HEK293 (cell line): ENCODE measurements at regions not wholly inside any gene's neighbourhood (a gene's known extent, or its start where the extent isn't known, plus 50 kb on each side); places are given as distances from the start of the nearest gene placed in this dataset.

ENCODE experiments used
- CTCF ChIA-PET: fragments of 350-600 bp; formaldehyde crosslinking; extraction: SDS; loops from one replicate; lab custom pipeline; 2021; ENCODE audit warnings: antibody characterized with exemption; lab: Yijun Ruan, JAX
- POLR2A ChIA-PET: fragments of 300-600 bp; formaldehyde crosslinking; extraction: SDS; loops from one replicate; lab custom pipeline; 2020; ENCODE audit warnings: antibody characterized with exemption, inconsistent platforms; lab: Yijun Ruan, JAX
- H3K27ac ChIP-seq: fragments of 200-500 bp; sonication (Bioruptor generic); 2 replicates; pipeline ENCODE4 v1.5.1; 2014; ENCODE audit warnings: low read depth, low read length, control low read depth, inconsistent platforms; ENCODE audit errors: extremely low read depth
- H3K36me3 ChIP-seq, 2 experiments: fragments of 200-500 bp in 1 of 2; sonication (Bioruptor generic) in 1 of 2; 1 replicate in 1 of 2; 2 replicates in 1 of 2; pipeline ENCODE4 v1.5.1; 2014 to 2017; ENCODE audit warnings: inconsistent platforms in 2 of 2, low read length in 2 of 2; ENCODE audit not compliant: control insufficient read depth in 2 of 2, insufficient read depth in 1 of 2
- H3K4me1 ChIP-seq: fragments of 200-500 bp; sonication (Bioruptor generic); 2 replicates; pipeline ENCODE4 v1.5.1; 2014; ENCODE audit warnings: mild to moderate bottlenecking, low read length, inconsistent platforms; ENCODE audit not compliant: control insufficient read depth, insufficient read depth
- H3K4me3 ChIP-seq: 2 replicates; pipeline ENCODE4 v1.5.1; 2011; ENCODE audit warnings: low read depth, mild to moderate bottlenecking, control low read depth, low read length, moderate library complexity
- H3K9me3 ChIP-seq: fragments of 200-500 bp; sonication (Bioruptor generic); 2 replicates; pipeline ENCODE4 v1.5.1; 2014; ENCODE audit warnings: low read depth, low read length, inconsistent platforms; ENCODE audit not compliant: control insufficient read depth, insufficient read depth
- AEBP2 ChIP-seq: fragments of 450-650 bp; formaldehyde crosslinking; IDR thresholded peaks from 2 replicates; pipeline ENCODE4 v1.5.1; 2016; ENCODE audit warnings: missing biosample characterization, missing genetic modification characterization, borderline replicate concordance
- BCL11B ChIP-seq: fragments of 450-650 bp; formaldehyde crosslinking; IDR thresholded peaks from 2 replicates; pipeline ENCODE4 v1.5.1; 2016; ENCODE audit warnings: low read depth, missing biosample characterization, missing genetic modification characterization
- ELK4 ChIP-seq: IDR thresholded peaks from 2 replicates; pipeline ENCODE4 v1.6.1; 2011; ENCODE audit warnings: mild to moderate bottlenecking, low read depth, low read length, borderline replicate concordance
- REPIN1 ChIP-seq: fragments of 450-650 bp; formaldehyde crosslinking; IDR thresholded peaks from 2 replicates; pipeline ENCODE4 v1.5.1; 2017; ENCODE audit warnings: missing biosample characterization, missing genetic modification characterization, low read depth
- ZBTB10 ChIP-seq: fragments of 450-650 bp; formaldehyde crosslinking; IDR thresholded peaks from 2 replicates; pipeline ENCODE4 v1.5.1; 2016; ENCODE audit warnings: missing biosample characterization, missing genetic modification characterization
- ZBTB11 ChIP-seq: fragments of 450-650 bp; formaldehyde crosslinking; conservative IDR thresholded peaks from 2 replicates; pipeline ENCODE4 v1.5.1; 2016; ENCODE audit warnings: low read depth, missing biosample characterization, missing genetic modification characterization
- ZBTB44 ChIP-seq: fragments of 450-650 bp; IDR thresholded peaks from 2 replicates; pipeline ENCODE4 v1.5.1; 2018; ENCODE audit warnings: missing biosample characterization, mild to moderate bottlenecking, missing genetic modification characterization
- ZIC2 ChIP-seq: fragments of 450-650 bp; formaldehyde crosslinking; IDR thresholded peaks from 2 replicates; pipeline ENCODE4 v1.5.1; 2016; ENCODE audit warnings: missing biosample characterization, missing genetic modification characterization
- ZNF202 ChIP-seq: fragments of 450-650 bp; formaldehyde crosslinking; IDR thresholded peaks from 2 replicates; pipeline ENCODE4 v1.5.1; 2016; ENCODE audit warnings: missing biosample characterization, missing genetic modification characterization, borderline replicate concordance
- ZNF221 ChIP-seq: fragments of 450-650 bp; formaldehyde crosslinking; IDR thresholded peaks from 2 replicates; pipeline ENCODE4 v1.5.1; 2017; ENCODE audit warnings: missing biosample characterization, missing genetic modification characterization, borderline replicate concordance
- ZNF302 ChIP-seq: fragments of 450-650 bp; formaldehyde crosslinking; IDR thresholded peaks from 2 replicates; pipeline ENCODE4 v1.5.1; 2016; ENCODE audit warnings: missing biosample characterization, missing genetic modification characterization, low read depth
- ZNF398 ChIP-seq: fragments of 450-650 bp; formaldehyde crosslinking; IDR thresholded peaks from 2 replicates; pipeline ENCODE4 v1.5.1; 2017; ENCODE audit warnings: missing biosample characterization, missing genetic modification characterization
- ZNF426 ChIP-seq: fragments of 450-650 bp; formaldehyde crosslinking; IDR thresholded peaks from 2 replicates; pipeline ENCODE4 v1.5.1; 2017; ENCODE audit warnings: missing biosample characterization, missing genetic modification characterization, mild to moderate bottlenecking, inconsistent platforms, moderate library complexity
- ZNF449 ChIP-seq: fragments of 450-650 bp; formaldehyde crosslinking; IDR thresholded peaks from 2 replicates; pipeline ENCODE4 v1.5.1; 2017; ENCODE audit warnings: missing biosample characterization, mild to moderate bottlenecking, missing genetic modification characterization, moderate library complexity
- ZNF558 ChIP-seq: fragments of 450-650 bp; formaldehyde crosslinking; IDR thresholded peaks from 2 replicates; pipeline ENCODE4 v1.5.1; 2016; ENCODE audit warnings: missing biosample characterization, missing genetic modification characterization
- ZNF658 ChIP-seq: fragments of 450-650 bp; formaldehyde crosslinking; IDR thresholded peaks from 2 replicates; pipeline ENCODE4; 2016; ENCODE audit warnings: missing biosample characterization, missing genetic modification characterization
- ZSCAN30 ChIP-seq: fragments of 450-650 bp; IDR thresholded peaks from 2 replicates; pipeline ENCODE4 v1.5.1; 2018; ENCODE audit warnings: missing biosample characterization, mild to moderate bottlenecking, missing genetic modification characterization, moderate library complexity

GRCh38 chr4:71287305-71287704 lies 51.5 kb upstream of the SLC4A4 start:
- no peak for TF ChIP-seq ZNF398 (tag by site-specific recombination)
- Histone ChIP-seq H3K4me3 (no peak overlapping the region), H3K9me3 (no peaks in the 10 kb centered on the region), H3K4me1 (no peaks in the 10 kb centered on the region), H3K36me3 (no peaks in the 10 kb centered on the region), H3K27ac (no peak overlapping the region)
- CTCF ChIA-PET, result interaction anchor here (0.7 kb wide), 1 partner anchor 153 kb away, joined by 3 read pairs; no protein-coding TSS in a partner anchor
- POLR2A ChIA-PET, result no interaction called here

- ChIA-PET CTCF (no interaction called here), POLR2A (no interaction called here)
- Histone ChIP-seq H3K9me3 (no peaks in the 10 kb centered on the region), H3K4me1 (no peaks in the 10 kb centered on the region), H3K27ac (no peak overlapping the region), H3K36me3 (no peaks in the 10 kb centered on the region), H3K4me3 (no peak overlapping the region)
- TF ChIP-seq ZNF449 (no peak), ZNF302 (no peak), ZNF658 (tag by site-specific recombination) (no peak), ZNF202 (no peak), ZBTB11 (tag by site-specific recombination) (no peak), AEBP2 (tag by site-specific recombination) (no peak), ZSCAN30 (tag by site-specific recombination) (no peak), REPIN1 (no peak), ZNF221 (tag by site-specific recombination) (no peak), ZIC2 (tag by site-specific recombination) (no peak), ZBTB44 (no peak), ZBTB10 (tag by site-specific recombination) (no peak), ZNF558 (tag by site-specific recombination) (no peak), ZNF398 (tag by site-specific recombination) (no peak), ZNF426 (no peak), BCL11B (tag by site-specific recombination) (no peak), ELK4 (no peak)
Observed at GRCh38 chr4:71288875-71289274, 49.9 kb upstream of the SLC4A4 start.
